PC-9 (cell line): ENCODE measurements at regions not wholly inside any gene's neighbourhood (a gene's known extent, or its start where the extent isn't known, plus 50 kb on each side); places are given as distances from the start of the nearest gene placed in this dataset.

Experiments used
- EZH2 ChIP-seq: fragments of 200-600 bp; sonication (generic); IDR thresholded peaks from 2 replicates; pipeline ENCODE4 v1.8.0; 2017; ENCODE audit warnings: antibody characterized with exemption, low read depth
- TF ChIP-seq, protein P1 (sequence below): fragments of 200-600 bp; sonication (generic); conservative IDR thresholded peaks from 2 replicates; pipeline ENCODE4 v1.6.1; 2017; ENCODE audit warnings: mixed run types, antibody characterized with exemption, mild to moderate bottlenecking, moderate library complexity

- TF ChIP-seq, protein P1, sequence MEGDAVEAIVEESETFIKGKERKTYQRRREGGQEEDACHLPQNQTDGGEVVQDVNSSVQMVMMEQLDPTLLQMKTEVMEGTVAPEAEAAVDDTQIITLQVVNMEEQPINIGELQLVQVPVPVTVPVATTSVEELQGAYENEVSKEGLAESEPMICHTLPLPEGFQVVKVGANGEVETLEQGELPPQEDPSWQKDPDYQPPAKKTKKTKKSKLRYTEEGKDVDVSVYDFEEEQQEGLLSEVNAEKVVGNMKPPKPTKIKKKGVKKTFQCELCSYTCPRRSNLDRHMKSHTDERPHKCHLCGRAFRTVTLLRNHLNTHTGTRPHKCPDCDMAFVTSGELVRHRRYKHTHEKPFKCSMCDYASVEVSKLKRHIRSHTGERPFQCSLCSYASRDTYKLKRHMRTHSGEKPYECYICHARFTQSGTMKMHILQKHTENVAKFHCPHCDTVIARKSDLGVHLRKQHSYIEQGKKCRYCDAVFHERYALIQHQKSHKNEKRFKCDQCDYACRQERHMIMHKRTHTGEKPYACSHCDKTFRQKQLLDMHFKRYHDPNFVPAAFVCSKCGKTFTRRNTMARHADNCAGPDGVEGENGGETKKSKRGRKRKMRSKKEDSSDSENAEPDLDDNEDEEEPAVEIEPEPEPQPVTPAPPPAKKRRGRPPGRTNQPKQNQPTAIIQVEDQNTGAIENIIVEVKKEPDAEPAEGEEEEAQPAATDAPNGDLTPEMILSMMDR, result no peak
- TF ChIP-seq EZH2, result no peak
Observed at GRCh38 chr10:123480344-123480743, 185.8 kb upstream of the GPR26 start.
